RWPE1 (cell line): ENCODE measurements at regions not wholly inside any gene's neighbourhood (a gene's known extent, or its start where the extent isn't known, plus 50 kb on each side); places are given as distances from the start of the nearest gene placed in this dataset.

Source experiments
- CTCF ChIA-PET: fragments of 350-600 bp; sonication (Branson Sonifier 250); formaldehyde crosslinking; extraction: SDS; loops from one replicate; lab custom pipeline; 2021; lab: Yijun Ruan, JAX
- POLR2A ChIA-PET: fragments of 400-600 bp; formaldehyde crosslinking; extraction: SDS; loops from one replicate; lab custom pipeline; 2020; ENCODE audit warnings: antibody characterized with exemption; ENCODE audit not compliant: low non-redundant PET; lab: Yijun Ruan, JAX
- DNase-seq: peaks from one replicate; pipeline ENCODE4 v3.0.0; 2012; ENCODE audit warnings: low spot score
- H3K27ac ChIP-seq: fragments of 450-650 bp; 2 replicates; pipeline ENCODE4 v1.5.1; 2017
- TF ChIP-seq, protein P1 (sequence below): fragments of 450-650 bp; conservative IDR thresholded peaks from 2 replicates; pipeline ENCODE4 v1.5.1; 2017; ENCODE audit warnings: low read depth, mild to moderate bottlenecking

DNA sequence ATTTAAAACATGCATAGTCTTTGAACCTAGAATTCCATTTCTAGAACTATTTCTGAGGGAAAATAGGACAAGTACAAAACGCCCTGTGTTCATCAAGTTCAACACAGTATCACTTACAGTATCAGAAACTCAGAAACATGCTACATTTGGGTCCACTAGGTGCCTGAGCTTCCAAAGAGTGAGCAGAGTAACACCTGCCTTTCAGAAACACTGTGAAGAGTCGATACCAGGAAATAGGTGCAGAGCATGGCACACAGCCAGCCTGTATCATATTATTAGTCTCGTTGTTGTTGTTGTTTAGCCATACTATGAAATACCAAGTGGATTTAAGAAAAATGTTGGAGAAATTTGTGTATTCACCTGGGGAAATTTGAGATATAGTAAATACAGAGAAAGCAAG is 392.1 kb upstream of the MGMT start:
- no peak overlapping the region for H3K27ac ChIP-seq
- CTCF ChIA-PET = interaction anchor here (0.6 kb wide), 1 partner anchor 81 kb away, joined by 5 read pairs; no protein-coding TSS in a partner anchor
- no peak for DNase-seq
- POLR2A ChIA-PET = no interaction called here
- TF ChIP-seq, protein P1, sequence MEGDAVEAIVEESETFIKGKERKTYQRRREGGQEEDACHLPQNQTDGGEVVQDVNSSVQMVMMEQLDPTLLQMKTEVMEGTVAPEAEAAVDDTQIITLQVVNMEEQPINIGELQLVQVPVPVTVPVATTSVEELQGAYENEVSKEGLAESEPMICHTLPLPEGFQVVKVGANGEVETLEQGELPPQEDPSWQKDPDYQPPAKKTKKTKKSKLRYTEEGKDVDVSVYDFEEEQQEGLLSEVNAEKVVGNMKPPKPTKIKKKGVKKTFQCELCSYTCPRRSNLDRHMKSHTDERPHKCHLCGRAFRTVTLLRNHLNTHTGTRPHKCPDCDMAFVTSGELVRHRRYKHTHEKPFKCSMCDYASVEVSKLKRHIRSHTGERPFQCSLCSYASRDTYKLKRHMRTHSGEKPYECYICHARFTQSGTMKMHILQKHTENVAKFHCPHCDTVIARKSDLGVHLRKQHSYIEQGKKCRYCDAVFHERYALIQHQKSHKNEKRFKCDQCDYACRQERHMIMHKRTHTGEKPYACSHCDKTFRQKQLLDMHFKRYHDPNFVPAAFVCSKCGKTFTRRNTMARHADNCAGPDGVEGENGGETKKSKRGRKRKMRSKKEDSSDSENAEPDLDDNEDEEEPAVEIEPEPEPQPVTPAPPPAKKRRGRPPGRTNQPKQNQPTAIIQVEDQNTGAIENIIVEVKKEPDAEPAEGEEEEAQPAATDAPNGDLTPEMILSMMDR = no peak

DNA sequence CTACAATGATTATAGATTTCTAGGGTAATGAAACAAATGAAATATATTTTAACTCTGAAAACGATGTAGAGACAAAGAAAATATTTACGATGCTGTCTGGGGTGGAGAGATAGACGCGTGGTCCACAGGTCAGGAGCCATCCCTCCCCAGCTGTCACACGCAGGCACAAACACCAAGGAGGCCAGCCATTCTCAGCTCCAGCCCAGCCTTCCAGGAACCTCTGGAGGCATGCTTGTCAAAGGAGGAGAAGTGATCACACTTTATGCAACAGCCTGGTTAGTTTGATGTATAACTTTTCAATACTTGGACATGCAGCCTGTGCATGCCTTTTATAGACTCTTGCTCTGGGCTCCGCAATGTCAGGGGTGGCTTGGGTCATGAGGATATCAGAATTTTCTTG is 391.5 kb upstream of the MGMT start:
- no peak overlapping the region for H3K27ac ChIP-seq
- no peak for DNase-seq
- CTCF ChIA-PET = no interaction called here
- TF ChIP-seq, protein P1 = no peak
- POLR2A ChIA-PET = no interaction called here

DNA sequence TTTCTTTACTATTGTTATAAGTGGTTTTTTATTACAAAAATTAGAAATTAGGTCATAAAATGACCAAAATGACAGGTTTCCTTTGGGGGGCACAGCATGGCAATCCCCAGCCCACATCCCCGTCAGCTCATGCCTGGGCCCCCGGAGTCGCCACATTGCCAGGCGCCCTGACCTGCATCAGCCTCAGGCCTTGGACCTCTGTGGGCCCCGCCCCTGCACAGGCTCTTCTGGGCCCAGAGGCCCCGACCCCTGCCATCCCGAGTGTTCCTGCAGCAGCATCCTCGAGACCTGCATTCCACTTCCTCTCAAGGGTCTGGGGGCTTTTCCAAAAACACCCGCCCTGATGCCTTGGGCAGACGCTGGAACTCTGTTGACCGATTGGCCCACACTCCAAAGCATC is 391.1 kb upstream of the MGMT start:
- no peak for DNase-seq
- ChIA-PET CTCF (no interaction called here), POLR2A (no interaction called here)
- TF ChIP-seq, protein P1 = no peak
- no peak overlapping the region for H3K27ac ChIP-seq

- no peak overlapping the region for H3K27ac ChIP-seq
- TF ChIP-seq, protein P1 = no peak
- POLR2A ChIA-PET = no interaction called here
- no peak for DNase-seq
- CTCF ChIA-PET = no interaction called here
These were observed 388.7 kb upstream of the MGMT start for GRCh38 chr10:129078346-129078745.

- DNase-seq = no peak
- TF ChIP-seq, protein P1 = no peak
- ChIA-PET CTCF (no interaction called here), POLR2A (no interaction called here)
- no peak overlapping the region for H3K27ac ChIP-seq
These were observed 388.3 kb upstream of the MGMT start for GRCh38 chr10:129078746-129079145.

DNA sequence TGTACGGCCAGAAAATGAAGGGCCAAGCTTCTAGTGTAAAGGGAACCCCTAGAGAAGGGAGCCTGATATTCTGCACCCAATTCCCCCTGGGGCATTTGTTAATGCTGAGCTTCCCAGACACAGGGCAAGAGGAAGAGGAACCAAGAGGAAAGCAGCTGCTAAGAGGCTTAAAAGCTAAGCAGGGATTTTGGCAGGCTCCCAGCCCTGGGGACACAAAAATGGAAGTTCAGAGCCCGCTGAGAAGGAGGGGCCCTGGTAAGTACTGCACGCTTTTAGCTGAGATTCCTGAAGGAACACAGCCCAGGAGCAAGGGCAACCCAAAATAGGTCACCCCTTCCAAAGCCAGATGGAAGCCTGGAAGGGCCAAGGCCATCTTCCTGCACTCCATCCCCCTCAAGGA is 387.3 kb upstream of the MGMT start:
- no peak for DNase-seq
- TF ChIP-seq, protein P1 = no peak
- ChIA-PET CTCF (interaction anchor here (0.6 kb wide), 2 partner anchors 56 to 90 kb away, joined by 3 read pairs; no protein-coding TSS in a partner anchor), POLR2A (no interaction called here)
- H3K27ac ChIP-seq = no peak overlapping the region
